ENCODE measurements at regions not wholly inside any gene's neighbourhood (a gene's known extent, or its start where the extent isn't known, plus 50 kb on each side); places are given as distances from the start of the nearest gene placed in this dataset.
A peak's percentile ranks its signal among the peaks of the same experiment; 100 is the strongest.

GRCh38 chr5:69030358-69031062 lies 63.3 kb upstream of the SLC30A5 start (continued):
- TF ChIP-seq, protein P1, sequence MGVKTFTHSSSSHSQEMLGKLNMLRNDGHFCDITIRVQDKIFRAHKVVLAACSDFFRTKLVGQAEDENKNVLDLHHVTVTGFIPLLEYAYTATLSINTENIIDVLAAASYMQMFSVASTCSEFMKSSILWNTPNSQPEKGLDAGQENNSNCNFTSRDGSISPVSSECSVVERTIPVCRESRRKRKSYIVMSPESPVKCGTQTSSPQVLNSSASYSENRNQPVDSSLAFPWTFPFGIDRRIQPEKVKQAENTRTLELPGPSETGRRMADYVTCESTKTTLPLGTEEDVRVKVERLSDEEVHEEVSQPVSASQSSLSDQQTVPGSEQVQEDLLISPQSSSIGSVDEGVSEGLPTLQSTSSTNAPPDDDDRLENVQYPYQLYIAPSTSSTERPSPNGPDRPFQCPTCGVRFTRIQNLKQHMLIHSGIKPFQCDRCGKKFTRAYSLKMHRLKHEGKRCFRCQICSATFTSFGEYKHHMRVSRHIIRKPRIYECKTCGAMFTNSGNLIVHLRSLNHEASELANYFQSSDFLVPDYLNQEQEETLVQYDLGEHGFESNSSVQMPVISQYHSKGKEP (tag by site-specific recombination; IDR thresholded peaks at IDR 0.05) = peak; percentile 81
- TF ChIP-seq PRDM1 (tag by site-specific recombination; IDR thresholded peaks at IDR 0.05) (peak; percentile 83), ATF2 (tag by site-specific recombination; IDR thresholded peaks at IDR 0.05; ENCODE audit: low read depth) (peak; percentile 96)

DNA sequence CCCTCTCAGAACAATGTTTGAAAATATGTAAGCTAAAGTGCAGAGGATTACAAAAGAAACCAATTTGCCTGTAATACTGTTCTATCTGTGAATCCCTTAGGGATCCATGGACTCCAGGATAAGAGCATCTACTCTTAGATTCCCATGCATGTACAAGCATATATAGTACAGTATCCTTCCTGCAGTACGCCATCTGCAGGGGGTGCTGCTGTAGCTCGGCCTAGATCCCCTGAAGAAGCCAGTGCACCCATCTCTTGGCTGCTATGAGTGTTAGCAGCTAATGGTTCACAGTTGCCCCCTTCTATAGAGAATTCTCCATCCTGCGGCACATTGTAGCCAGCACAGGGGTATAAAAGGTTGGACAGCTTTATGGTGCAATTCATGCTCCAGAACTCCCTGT lies 61.8 kb upstream of the SLC30A5 start:
- no peaks in the 10 kb centered on the region for H3K9me3 ChIP-seq (ENCODE audit: control insufficient read depth, insufficient read depth, low read depth, low read length)
- H3K27ac ChIP-seq (ENCODE audit: extremely low read depth, low read depth, low read length) = no peak overlapping the region
- no peaks in the 10 kb centered on the region for H3K36me3 ChIP-seq (ENCODE audit: control insufficient read depth in 2 of 2, insufficient read depth in 1 of 2, low read length in 2 of 2)
- ChIA-PET POLR2A (no interaction called here), CTCF (interaction anchor here (0.6 to 4.7 kb wide), 4 partner anchors 8 to 45 kb away, joined by 3 to 30 read pairs (median 5); no protein-coding TSS in a partner anchor)
- H3K4me1 ChIP-seq (ENCODE audit: control insufficient read depth, insufficient read depth, low read length) = no peaks in the 10 kb centered on the region
- no peak overlapping the region for H3K4me3 ChIP-seq (ENCODE audit: low read depth, low read length)
- TF ChIP-seq ATF2 (tag by site-specific recombination; IDR thresholded peaks at IDR 0.05; ENCODE audit: low read depth) (no peak), OSR2 (tag by site-specific recombination; IDR thresholded peaks at IDR 0.05) (no peak), ZNF658 (tag by site-specific recombination; IDR thresholded peaks at IDR 0.05) (no peak), ZBTB26 (tag by site-specific recombination; optimal IDR thresholded peaks at IDR 0.05) (no peak), HOXA7 (CRISPR knock-in tag; IDR thresholded peaks at IDR 0.05; ENCODE audit: borderline replicate concordance) (no peak), ZNF37A (tag by site-specific recombination; IDR thresholded peaks at IDR 0.05) (no peak), ZNF677 (tag by site-specific recombination; IDR thresholded peaks at IDR 0.05) (no peak)

DNA sequence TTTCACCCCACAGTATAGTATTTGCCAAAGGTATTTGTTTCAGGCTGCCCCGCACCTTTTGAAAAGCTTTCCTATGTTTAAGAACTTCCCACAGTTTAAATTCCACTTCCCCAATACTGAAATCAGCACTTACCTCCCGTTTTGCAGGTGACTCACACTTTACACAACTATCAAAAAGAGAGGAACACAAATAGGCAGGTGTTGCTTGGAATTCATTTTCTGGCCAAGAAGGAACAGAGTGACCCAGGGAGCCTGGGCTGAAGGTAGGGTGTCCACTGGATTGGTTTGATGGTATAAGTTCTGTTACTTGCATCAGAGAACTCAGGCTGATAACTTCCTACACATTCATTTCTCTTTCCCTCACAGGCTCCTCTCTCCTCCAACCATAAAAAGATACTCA lies 60.1 kb upstream of the SLC30A5 start:
- H3K4me3 ChIP-seq (ENCODE audit: low read depth, low read length) = no peak overlapping the region
- TF ChIP-seq SCRT2 (tag by site-specific recombination; IDR thresholded peaks at IDR 0.05) (no peak), ZNF558 (tag by site-specific recombination; IDR thresholded peaks at IDR 0.05) (no peak), ZNF623 (tag by site-specific recombination; IDR thresholded peaks at IDR 0.05) (no peak), HOXC10 (CRISPR knock-in tag; IDR thresholded peaks at IDR 0.05) (no peak)
- TF ChIP-seq, protein P2, sequence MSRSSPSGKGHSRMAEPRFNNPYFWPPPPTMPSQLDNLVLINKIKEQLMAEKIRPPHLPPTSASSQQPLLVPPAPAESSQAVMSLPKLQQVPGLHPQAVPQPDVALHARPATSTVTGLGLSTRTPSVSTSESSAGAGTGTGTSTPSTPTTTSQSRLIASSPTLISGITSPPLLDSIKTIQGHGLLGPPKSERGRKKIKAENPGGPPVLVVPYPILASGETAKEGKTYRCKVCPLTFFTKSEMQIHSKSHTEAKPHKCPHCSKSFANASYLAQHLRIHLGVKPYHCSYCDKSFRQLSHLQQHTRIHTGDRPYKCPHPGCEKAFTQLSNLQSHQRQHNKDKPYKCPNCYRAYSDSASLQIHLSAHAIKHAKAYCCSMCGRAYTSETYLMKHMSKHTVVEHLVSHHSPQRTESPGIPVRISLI (tag by site-specific recombination; IDR thresholded peaks at IDR 0.05) = 0 out of 2 replicates have a peak, but pooled peaks have one; percentile 3
- CTCF ChIA-PET = interaction anchor here (0.6 to 4.7 kb wide), 3 partner anchors 10 to 57 kb away, joined by 5 to 30 read pairs (median 5); no protein-coding TSS in a partner anchor
- no peaks in the 10 kb centered on the region for H3K9me3 ChIP-seq (ENCODE audit: control insufficient read depth, insufficient read depth, low read depth, low read length)
- no peaks in the 10 kb centered on the region for H3K36me3 ChIP-seq (ENCODE audit: control insufficient read depth in 2 of 2, insufficient read depth in 1 of 2, low read length in 2 of 2)
- no peak overlapping the region for H3K27ac ChIP-seq (ENCODE audit: extremely low read depth, low read depth, low read length)
- POLR2A ChIA-PET = no interaction called here
- no peaks in the 10 kb centered on the region for H3K4me1 ChIP-seq (ENCODE audit: control insufficient read depth, insufficient read depth, low read length)
